ENCODE measurements at regions not wholly inside any gene's neighbourhood (a gene's known extent, or its start where the extent isn't known, plus 50 kb on each side); places are given as distances from the start of the nearest gene placed in this dataset.

DNA sequence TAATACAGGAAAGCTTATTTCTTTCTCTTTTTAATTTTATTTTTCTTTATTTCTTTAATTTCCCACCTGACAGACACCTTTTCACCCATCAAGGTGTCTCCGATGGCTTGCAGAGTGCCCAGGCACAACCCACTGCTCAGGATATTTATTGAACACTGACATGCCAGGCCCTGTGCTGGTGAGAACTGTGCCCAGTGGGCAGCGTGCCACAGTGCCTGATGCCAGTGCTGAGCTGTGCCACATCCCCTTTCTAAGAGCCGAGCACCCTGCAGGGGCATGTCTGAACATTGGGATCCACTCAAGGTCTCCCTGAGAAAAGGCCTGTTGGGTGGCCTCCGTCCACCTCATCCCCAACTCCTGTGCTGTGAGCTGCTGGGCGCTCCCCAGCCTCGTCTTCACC lies 158.6 kb upstream of the RAB6C start (continued):
- no peak for TF ChIP-seq ZNF512 (CRISPR knock-in tag; IDR thresholded peaks at IDR 0.05)
- TF ChIP-seq CBX1 (IDR thresholded peaks at IDR 0.05; ENCODE audit: low read depth), result no peak
- TF ChIP-seq SALL2 (CRISPR knock-in tag; IDR thresholded peaks at IDR 0.05), result no peak
- TF ChIP-seq, protein P1, sequence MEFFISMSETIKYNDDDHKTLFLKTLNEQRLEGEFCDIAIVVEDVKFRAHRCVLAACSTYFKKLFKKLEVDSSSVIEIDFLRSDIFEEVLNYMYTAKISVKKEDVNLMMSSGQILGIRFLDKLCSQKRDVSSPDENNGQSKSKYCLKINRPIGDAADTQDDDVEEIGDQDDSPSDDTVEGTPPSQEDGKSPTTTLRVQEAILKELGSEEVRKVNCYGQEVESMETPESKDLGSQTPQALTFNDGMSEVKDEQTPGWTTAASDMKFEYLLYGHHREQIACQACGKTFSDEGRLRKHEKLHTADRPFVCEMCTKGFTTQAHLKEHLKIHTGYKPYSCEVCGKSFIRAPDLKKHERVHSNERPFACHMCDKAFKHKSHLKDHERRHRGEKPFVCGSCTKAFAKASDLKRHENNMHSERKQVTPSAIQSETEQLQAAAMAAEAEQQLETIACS (CRISPR knock-in tag; IDR thresholded peaks at IDR 0.05), result no peak
- no peak for TF ChIP-seq SNRNP70 (IDR thresholded peaks at IDR 0.05; ENCODE audit: low read depth, low read length)
- TF ChIP-seq ZNF354B (CRISPR knock-in tag; IDR thresholded peaks at IDR 0.05), result no peak
- no peak for TF ChIP-seq ZNF569 (CRISPR knock-in tag; IDR thresholded peaks at IDR 0.05; ENCODE audit: borderline replicate concordance)
- TF ChIP-seq, protein P2, sequence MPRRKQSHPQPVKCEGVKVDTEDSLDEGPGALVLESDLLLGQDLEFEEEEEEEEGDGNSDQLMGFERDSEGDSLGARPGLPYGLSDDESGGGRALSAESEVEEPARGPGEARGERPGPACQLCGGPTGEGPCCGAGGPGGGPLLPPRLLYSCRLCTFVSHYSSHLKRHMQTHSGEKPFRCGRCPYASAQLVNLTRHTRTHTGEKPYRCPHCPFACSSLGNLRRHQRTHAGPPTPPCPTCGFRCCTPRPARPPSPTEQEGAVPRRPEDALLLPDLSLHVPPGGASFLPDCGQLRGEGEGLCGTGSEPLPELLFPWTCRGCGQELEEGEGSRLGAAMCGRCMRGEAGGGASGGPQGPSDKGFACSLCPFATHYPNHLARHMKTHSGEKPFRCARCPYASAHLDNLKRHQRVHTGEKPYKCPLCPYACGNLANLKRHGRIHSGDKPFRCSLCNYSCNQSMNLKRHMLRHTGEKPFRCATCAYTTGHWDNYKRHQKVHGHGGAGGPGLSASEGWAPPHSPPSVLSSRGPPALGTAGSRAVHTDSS (CRISPR knock-in tag; conservative IDR thresholded peaks at IDR 0.05), result no peak
- TF ChIP-seq, protein P3, sequence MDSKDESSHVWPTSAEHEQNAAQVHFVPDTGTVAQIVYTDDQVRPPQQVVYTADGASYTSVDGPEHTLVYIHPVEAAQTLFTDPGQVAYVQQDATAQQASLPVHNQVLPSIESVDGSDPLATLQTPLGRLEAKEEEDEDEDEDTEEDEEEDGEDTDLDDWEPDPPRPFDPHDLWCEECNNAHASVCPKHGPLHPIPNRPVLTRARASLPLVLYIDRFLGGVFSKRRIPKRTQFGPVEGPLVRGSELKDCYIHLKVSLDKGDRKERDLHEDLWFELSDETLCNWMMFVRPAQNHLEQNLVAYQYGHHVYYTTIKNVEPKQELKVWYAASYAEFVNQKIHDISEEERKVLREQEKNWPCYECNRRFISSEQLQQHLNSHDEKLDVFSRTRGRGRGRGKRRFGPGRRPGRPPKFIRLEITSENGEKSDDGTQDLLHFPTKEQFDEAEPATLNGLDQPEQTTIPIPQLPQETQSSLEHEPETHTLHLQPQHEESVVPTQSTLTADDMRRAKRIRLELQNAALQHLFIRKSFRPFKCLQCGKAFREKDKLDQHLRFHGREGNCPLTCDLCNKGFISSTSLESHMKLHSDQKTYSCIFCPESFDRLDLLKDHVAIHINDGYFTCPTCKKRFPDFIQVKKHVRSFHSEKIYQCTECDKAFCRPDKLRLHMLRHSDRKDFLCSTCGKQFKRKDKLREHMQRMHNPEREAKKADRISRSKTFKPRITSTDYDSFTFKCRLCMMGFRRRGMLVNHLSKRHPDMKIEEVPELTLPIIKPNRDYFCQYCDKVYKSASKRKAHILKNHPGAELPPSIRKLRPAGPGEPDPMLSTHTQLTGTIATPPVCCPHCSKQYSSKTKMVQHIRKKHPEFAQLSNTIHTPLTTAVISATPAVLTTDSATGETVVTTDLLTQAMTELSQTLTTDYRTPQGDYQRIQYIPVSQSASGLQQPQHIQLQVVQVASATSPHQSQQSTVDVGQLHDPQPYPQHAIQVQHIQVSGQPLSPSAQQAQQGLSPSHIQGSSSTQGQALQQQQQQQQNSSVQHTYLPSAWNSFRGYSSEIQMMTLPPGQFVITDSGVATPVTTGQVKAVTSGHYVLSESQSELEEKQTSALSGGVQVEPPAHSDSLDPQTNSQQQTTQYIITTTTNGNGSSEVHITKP (CRISPR knock-in tag; IDR thresholded peaks at IDR 0.05; ENCODE audit: low read depth), result no peak
